H9 (cell line): ENCODE measurements at regions not wholly inside any gene's neighbourhood (a gene's known extent, or its start where the extent isn't known, plus 50 kb on each side); places are given as distances from the start of the nearest gene placed in this dataset.

Experiments used
- DNase-seq: peaks from one replicate; pipeline ENCODE4 v3.0.0-alpha.2; 2017
- H2AFZ ChIP-seq: one replicate; pipeline ENCODE4 v1.6.1; 2013; ENCODE audit warnings: mild to moderate bottlenecking, low read length, control low read depth, moderate library complexity
- H2AK5ac ChIP-seq: 2 replicates; pipeline ENCODE4 v1.6.1; 2013; ENCODE audit warnings: low read length, control low read depth, mixed read lengths; ENCODE audit not compliant: insufficient read length
- H2BK120ac ChIP-seq: one replicate; pipeline ENCODE4 v1.6.1; 2013; ENCODE audit warnings: low read depth, mild to moderate bottlenecking, low read length, control low read depth, inconsistent platforms; ENCODE audit not compliant: poor library complexity, severe bottlenecking
- H2BK12ac ChIP-seq: 2 replicates; pipeline ENCODE4 v1.6.1; 2013; ENCODE audit warnings: low read length, control low read depth, mixed read lengths, low read depth; ENCODE audit not compliant: insufficient read length
- H2BK15ac ChIP-seq: 2 replicates; pipeline ENCODE4 v1.6.1; 2013; ENCODE audit warnings: low read depth, low read length, control low read depth
- H2BK20ac ChIP-seq: one replicate; pipeline ENCODE4 v1.6.1; 2013; ENCODE audit warnings: low read depth, mild to moderate bottlenecking, low read length, control low read depth, inconsistent platforms; ENCODE audit not compliant: poor library complexity, severe bottlenecking
- H2BK5ac ChIP-seq: 2 replicates; pipeline ENCODE4 v1.6.1; 2013; ENCODE audit warnings: low read length, control low read depth, mixed read lengths; ENCODE audit not compliant: insufficient read length
- H3K14ac ChIP-seq: 2 replicates; pipeline ENCODE4 v1.6.1; 2013; ENCODE audit warnings: low read length, control low read depth; ENCODE audit not compliant: insufficient read depth
- H3K18ac ChIP-seq: 2 replicates; pipeline ENCODE4 v1.6.1; 2013; ENCODE audit warnings: low read depth, mild to moderate bottlenecking, mixed read lengths, low read length, control low read depth; ENCODE audit not compliant: insufficient read length
- H3K23ac ChIP-seq: 2 replicates; pipeline ENCODE4 v1.6.1; 2013; ENCODE audit warnings: low read length, control low read depth, mixed read lengths, low read depth; ENCODE audit not compliant: insufficient read length
- H3K23me2 ChIP-seq: 2 replicates; pipeline ENCODE4 v1.6.1; 2013; ENCODE audit warnings: low read depth, mild to moderate bottlenecking, mixed read lengths, low read length, control low read depth; ENCODE audit not compliant: insufficient read length, poor library complexity, severe bottlenecking
- H3K27ac ChIP-seq: 2 replicates; pipeline ENCODE4 v1.5.1; 2013; ENCODE audit warnings: low read length, control low read depth, mixed read lengths, low read depth; ENCODE audit not compliant: insufficient read length
- H3K27me3 ChIP-seq: 2 replicates; pipeline ENCODE4 v1.6.1; 2013; ENCODE audit warnings: low read length, control low read depth, inconsistent platforms; ENCODE audit not compliant: insufficient read depth
- H3K4ac ChIP-seq: 2 replicates; pipeline ENCODE4 v1.6.1; 2013; ENCODE audit warnings: low read depth, mild to moderate bottlenecking, control low read depth, inconsistent platforms, low read length, moderate library complexity
- H3K4me1 ChIP-seq: 2 replicates; pipeline ENCODE4 v1.6.1; 2013; ENCODE audit warnings: low read length, control low read depth, inconsistent platforms; ENCODE audit not compliant: insufficient read depth
- H3K4me2 ChIP-seq: 2 replicates; pipeline ENCODE4 v1.6.1; 2013; ENCODE audit warnings: low read length, control low read depth, mixed read lengths; ENCODE audit not compliant: insufficient read length, insufficient read depth
- H3K56ac ChIP-seq: 2 replicates; pipeline ENCODE4 v1.6.1; 2013; ENCODE audit warnings: low read depth, mild to moderate bottlenecking, mixed read lengths, low read length, control low read depth; ENCODE audit not compliant: insufficient read length
- H3K79me1 ChIP-seq: 2 replicates; pipeline ENCODE4 v1.6.1; 2013; ENCODE audit warnings: low read depth, mild to moderate bottlenecking, moderate library complexity, low read length, control low read depth, inconsistent platforms; ENCODE audit not compliant: insufficient read depth, poor library complexity, severe bottlenecking
- H3K79me2 ChIP-seq: 2 replicates; pipeline ENCODE4 v1.6.1; 2013; ENCODE audit warnings: low read length, control low read depth, inconsistent platforms; ENCODE audit not compliant: insufficient read depth
- H3K9ac ChIP-seq: 2 replicates; pipeline ENCODE4 v1.6.1; 2013; ENCODE audit warnings: low read length, control low read depth, mixed read lengths; ENCODE audit not compliant: insufficient read length; ENCODE audit errors: extremely low read depth
- H3K9me3 ChIP-seq: one replicate; pipeline ENCODE4 v1.6.1; 2013; ENCODE audit warnings: low read depth, low read length, inconsistent platforms; ENCODE audit not compliant: control insufficient read depth
- H3T11ph ChIP-seq: one replicate; pipeline ENCODE4 v1.6.1; 2013; ENCODE audit warnings: mild to moderate bottlenecking, low read length, control low read depth, inconsistent platforms
- H4K20me1 ChIP-seq: one replicate; pipeline ENCODE4 v1.6.1; 2013; ENCODE audit not compliant: control insufficient read depth, insufficient read length, insufficient read depth
- H4K5ac ChIP-seq: 2 replicates; pipeline ENCODE4 v1.6.1; 2013; ENCODE audit warnings: low read depth, mild to moderate bottlenecking, mixed read lengths, low read length, control low read depth; ENCODE audit not compliant: insufficient read length
- H4K8ac ChIP-seq: replicated peaks from 2 replicates; pipeline ENCODE4 v1.6.1; 2013; ENCODE audit warnings: low read length, control low read depth, mixed read lengths, low read depth; ENCODE audit not compliant: insufficient read length
- H4K91ac ChIP-seq: 2 replicates; pipeline ENCODE4 v1.6.1; 2013; ENCODE audit warnings: low read depth, mild to moderate bottlenecking, moderate library complexity, mixed read lengths, low read length, control low read depth; ENCODE audit not compliant: insufficient read length
- H3K27ac Mint-ChIP-seq, 3 experiments: 2 replicates in 2 of 3; 3 replicates in 1 of 3; pipeline ENCODE4 v1.8.0; 2020 to 2021; ENCODE audit warnings: mixed read lengths in 3 of 3, mild to moderate bottlenecking in 1 of 3, moderate library complexity in 1 of 3
- H3K27me3 Mint-ChIP-seq: 2 replicates; pipeline ENCODE4 v1.8.0; 2021; ENCODE audit warnings: low read depth, mild to moderate bottlenecking, moderate library complexity, mixed read lengths
- H3K36me3 Mint-ChIP-seq, 3 experiments: 2 replicates in 2 of 3; 3 replicates in 1 of 3; pipeline ENCODE4 v1.8.0; 2020 to 2021; ENCODE audit warnings: low read depth in 3 of 3, mixed read lengths in 3 of 3; ENCODE audit not compliant: insufficient read depth in 1 of 3
- H3K4me1 Mint-ChIP-seq, 2 experiments: 2 replicates each; pipeline ENCODE4 v1.8.0; 2020; ENCODE audit warnings: mixed read lengths in 2 of 2
- H3K4me3 Mint-ChIP-seq, 2 experiments: 2 replicates in 1 of 2; 3 replicates in 1 of 2; pipeline ENCODE4 v1.8.0; 2020 to 2021; ENCODE audit warnings: mild to moderate bottlenecking in 2 of 2, mixed read lengths in 2 of 2, moderate library complexity in 1 of 2
- H3K9me3 Mint-ChIP-seq, 2 experiments: 2 replicates in 1 of 2; 3 replicates in 1 of 2; pipeline ENCODE4 v1.8.0; 2020; ENCODE audit warnings: mild to moderate bottlenecking in 2 of 2, mixed read lengths in 2 of 2, moderate library complexity in 1 of 2
- CTCF ChIP-seq: fragments of 200-600 bp; sonication (generic); conservative IDR thresholded peaks from 3 replicates; pipeline ENCODE4 v1.8.0; 2021; ENCODE audit warnings: antibody characterized with exemption, mild to moderate bottlenecking
- WGBS: extraction: QIAGEN DNeasy Blood & Tissue Kit; methylation state at CpG from one replicate; pipeline ENCODE4 v1.1.7; 2013; ENCODE audit warnings: missing lambda C conversion rate, low lambda C conversion rate, mixed read lengths; ENCODE audit not compliant: insufficient read length; ENCODE audit errors: extremely low coverage; 5-methylcytosine and 5-hydroxymethylcytosine counted together

DNA sequence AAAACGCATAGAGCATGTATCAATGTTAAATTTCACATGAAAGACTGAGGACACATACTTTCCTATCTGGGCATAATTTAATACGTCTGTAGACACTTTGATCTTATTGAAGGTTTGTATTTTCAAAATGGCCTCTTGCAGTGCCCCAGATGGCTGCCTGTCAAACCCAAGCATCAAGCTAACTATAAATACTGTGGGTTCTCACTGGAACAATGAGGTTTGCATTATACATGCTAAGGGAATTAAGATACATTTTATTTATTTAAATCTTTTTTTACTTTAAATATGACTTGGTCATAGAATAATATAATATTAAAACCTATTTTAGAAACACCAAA is 702.9 kb upstream of the GRAMD2B start:
- H3K27ac Mint-ChIP-seq, result no peak overlapping the region
- Histone ChIP-seq H2AK5ac (no peak overlapping the region), H4K8ac (no peak overlapping the region)

More for the DNA sequence above, 702.9 kb upstream of the GRAMD2B start:
- Histone ChIP-seq H2BK15ac (no peak overlapping the region), H4K5ac (no peak overlapping the region), H2AFZ (no peak overlapping the region), H2BK20ac (no peak overlapping the region), H3K23me2 (no peaks in the 10 kb centered on the region), H3K79me1 (no peaks in the 10 kb centered on the region), H4K20me1 (no peaks in the 10 kb centered on the region), H2BK5ac (no peak overlapping the region), H3K9ac (no peak overlapping the region), H3K56ac (no peak overlapping the region), H2BK120ac (no peak overlapping the region), H3K18ac (no peak overlapping the region), H4K91ac (no peak overlapping the region), H3K27me3 (no peaks in the 10 kb centered on the region), H3T11ph (no peak overlapping the region), H3K4me2 (no peak overlapping the region), H3K9me3 (no peaks in the 10 kb centered on the region), H2BK12ac (no peak overlapping the region), H3K23ac (no peak overlapping the region), H3K4me1 (peaks cover 5% of the 10 kb centered on the region; the same call in 1 of the 2 replicates), H3K27ac (no peak overlapping the region), H3K79me2 (no peaks in the 10 kb centered on the region), H3K4ac (no peak overlapping the region), H3K14ac (no peak overlapping the region)
- Mint-ChIP-seq H3K27me3 (no peaks in the 10 kb centered on the region), H3K36me3 (no peaks in the 10 kb centered on the region), H3K9me3 (no peaks in the 10 kb centered on the region), H3K4me3 (no peak overlapping the region), H3K4me1 (peaks cover 11 to 18% of the 10 kb centered on the region in 2 experiments)
- DNase-seq, result no peak
- TF ChIP-seq CTCF, result no peak
- no CpG with 5 or more reads among the region's 2 CpGs for WGBS
